Activated naive CD4-positive, alpha-beta T cell treated with anti-CD3 and anti-CD28 coated beads, Interleukin-2, amount 10 ng/mL, durations not matched to agents 7 days and 5 days (primary cell): ENCODE measurements at regions not wholly inside any gene's neighbourhood (a gene's known extent, or its start where the extent isn't known, plus 50 kb on each side); places are given as distances from the start of the nearest gene placed in this dataset.
"Not testable (repeated sequence)": the region's sequence is repeated elsewhere in the genome, so short reads cannot be mapped to it uniquely, and the experiment has no call there.

Experiments used
- CTCF ChIA-PET: fragments of 350-600 bp; sonication (Branson Sonifier 250); formaldehyde crosslinking; loops from one replicate; lab custom pipeline; 2021; ENCODE audit warnings: antibody characterized with exemption; lab: Charles Lee
- DNase-seq: peaks from one replicate; pipeline ENCODE4 v3.0.0-alpha.2; 2020
- H3K27ac Mint-ChIP-seq: one replicate; pipeline ENCODE4 v1.8.0; 2021; ENCODE audit warnings: mild to moderate bottlenecking, moderate library complexity, mixed read lengths
- H3K27me3 Mint-ChIP-seq: one replicate; pipeline ENCODE4 v1.8.0; 2021; ENCODE audit warnings: mild to moderate bottlenecking, mixed read lengths
- H3K36me3 Mint-ChIP-seq: one replicate; pipeline ENCODE4 v1.8.0; 2021; ENCODE audit warnings: mixed read lengths
- H3K4me1 Mint-ChIP-seq: one replicate; pipeline ENCODE4 v1.8.0; 2021; ENCODE audit warnings: mixed read lengths
- H3K4me3 Mint-ChIP-seq: one replicate; pipeline ENCODE4 v1.8.0; 2021; ENCODE audit warnings: mild to moderate bottlenecking, moderate library complexity, mixed read lengths
- H3K9me3 Mint-ChIP-seq: one replicate; pipeline ENCODE4 v1.8.0; 2021; ENCODE audit warnings: mixed read lengths

DNA sequence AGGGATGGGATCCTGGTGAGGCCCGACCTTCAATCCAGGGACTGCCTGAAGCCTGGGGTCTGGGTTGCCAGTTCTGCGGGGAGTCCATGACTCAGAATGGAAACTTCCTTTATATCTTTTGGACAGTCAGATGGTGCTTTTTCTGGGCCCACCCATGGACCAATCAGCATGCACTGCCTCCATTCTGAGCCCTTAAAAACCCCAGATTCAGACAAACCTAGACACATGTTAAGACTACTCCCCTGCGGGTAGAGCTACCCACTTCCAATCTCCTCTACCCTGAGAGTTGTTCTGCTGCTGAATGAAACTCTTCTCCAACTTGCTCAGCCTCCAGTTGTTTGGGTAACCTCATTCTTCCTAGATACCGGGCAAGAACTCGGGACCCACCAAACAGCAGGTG lies 1315.2 kb upstream of the MIR17HG start:
- Mint-ChIP-seq H3K27ac (no peak overlapping the region), H3K9me3 (peaks cover 13% of the 10 kb centered on the region), H3K4me3 (no peak overlapping the region), H3K36me3 (no peaks in the 10 kb centered on the region), H3K4me1 (no peaks in the 10 kb centered on the region), H3K27me3 (no peaks in the 10 kb centered on the region)
- CTCF ChIA-PET = no interaction called here
- DNase-seq = no peak

DNA sequence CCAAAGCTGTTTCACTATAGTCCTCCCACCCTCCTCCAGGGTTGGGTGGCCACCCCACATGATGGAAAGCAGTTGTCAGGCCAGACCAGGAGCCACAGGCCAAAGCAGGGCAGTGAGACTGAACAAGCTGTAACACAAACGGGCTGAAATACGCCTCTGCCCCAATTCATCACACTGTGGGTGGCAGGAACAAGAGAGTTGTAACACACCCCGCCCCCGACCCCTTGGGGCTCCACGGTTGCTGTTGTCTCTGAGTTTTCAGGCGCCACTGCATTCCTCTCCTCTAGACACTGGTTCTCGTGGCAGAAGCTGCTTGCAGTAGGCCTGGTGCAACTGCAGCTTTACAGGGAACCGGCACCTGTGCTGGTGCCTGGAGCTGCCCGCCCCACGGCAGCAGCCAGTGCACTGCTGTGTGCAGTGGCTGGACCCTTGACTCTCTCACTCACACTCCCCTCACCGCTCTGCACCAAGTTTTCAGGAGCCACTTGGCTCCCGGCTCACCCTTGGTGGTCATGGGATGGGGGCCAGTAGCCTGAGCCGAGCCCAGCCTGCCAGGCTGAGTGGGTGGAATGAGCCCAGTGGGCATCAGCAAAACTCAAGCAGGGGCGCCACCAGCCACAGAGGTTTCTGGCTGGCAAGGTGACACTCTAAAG lies 1314.5 kb upstream of the MIR17HG start:
- Mint-ChIP-seq H3K27me3 (no peaks in the 10 kb centered on the region), H3K4me1 (no peaks in the 10 kb centered on the region), H3K36me3 (no peaks in the 10 kb centered on the region), H3K27ac (no peak overlapping the region), H3K9me3 (peaks cover 13% of the 10 kb centered on the region), H3K4me3 (no peak overlapping the region)
- CTCF ChIA-PET = no interaction called here
- no peak for DNase-seq

DNA sequence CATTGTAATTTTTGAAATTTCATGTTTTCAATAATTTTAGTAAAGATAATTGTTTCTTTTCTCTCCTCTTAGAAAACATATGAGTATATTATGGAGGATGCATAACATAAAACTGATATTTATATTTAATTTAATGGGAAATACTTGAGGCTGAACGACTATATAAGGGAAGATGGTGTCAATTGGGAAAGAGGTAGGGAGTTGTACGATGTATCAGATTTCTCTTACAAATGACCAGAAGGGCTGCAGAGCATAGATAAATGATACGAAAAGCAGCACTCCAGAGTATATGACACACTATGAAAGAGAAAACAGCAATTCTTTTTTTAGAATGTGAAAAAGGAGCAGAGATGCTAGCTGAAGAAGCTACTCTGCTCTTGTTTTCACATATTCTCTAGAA lies 1308.0 kb upstream of the MIR17HG start:
- no peak for DNase-seq
- Mint-ChIP-seq H3K36me3 (no peaks in the 10 kb centered on the region), H3K4me1 (no peaks in the 10 kb centered on the region), H3K4me3 (no peak overlapping the region), H3K9me3 (peaks cover 8% of the 10 kb centered on the region), H3K27ac (no peak overlapping the region), H3K27me3 (no peaks in the 10 kb centered on the region)
- CTCF ChIA-PET = no interaction called here

DNA sequence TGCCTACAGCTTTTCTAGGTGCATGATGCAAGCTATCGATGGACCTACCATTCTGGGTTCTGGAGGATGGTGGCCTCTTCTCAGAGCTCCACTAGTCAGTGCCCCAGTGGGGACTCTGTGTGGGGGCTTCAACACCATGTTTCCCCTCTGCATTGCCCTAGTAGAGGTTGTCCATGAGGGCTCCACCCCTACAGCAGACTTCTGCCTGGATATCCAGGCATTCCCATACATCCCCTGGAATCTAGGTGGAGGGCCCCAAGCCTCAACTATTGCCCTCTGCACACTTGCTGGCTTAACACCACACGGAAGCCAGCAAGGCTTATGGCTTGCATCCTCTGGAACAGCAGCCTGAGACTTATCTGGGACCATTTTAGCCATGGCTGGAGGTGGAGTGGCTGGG lies 1299.9 kb upstream of the MIR17HG start:
- Mint-ChIP-seq H3K9me3 (peaks cover 28% of the 10 kb centered on the region), H3K27ac (no peak overlapping the region), H3K4me1 (no peaks in the 10 kb centered on the region), H3K4me3 (no peak overlapping the region), H3K36me3 (no peaks in the 10 kb centered on the region), H3K27me3 (no peaks in the 10 kb centered on the region)
- DNase-seq = no peak
- CTCF ChIA-PET = no interaction called here

DNA sequence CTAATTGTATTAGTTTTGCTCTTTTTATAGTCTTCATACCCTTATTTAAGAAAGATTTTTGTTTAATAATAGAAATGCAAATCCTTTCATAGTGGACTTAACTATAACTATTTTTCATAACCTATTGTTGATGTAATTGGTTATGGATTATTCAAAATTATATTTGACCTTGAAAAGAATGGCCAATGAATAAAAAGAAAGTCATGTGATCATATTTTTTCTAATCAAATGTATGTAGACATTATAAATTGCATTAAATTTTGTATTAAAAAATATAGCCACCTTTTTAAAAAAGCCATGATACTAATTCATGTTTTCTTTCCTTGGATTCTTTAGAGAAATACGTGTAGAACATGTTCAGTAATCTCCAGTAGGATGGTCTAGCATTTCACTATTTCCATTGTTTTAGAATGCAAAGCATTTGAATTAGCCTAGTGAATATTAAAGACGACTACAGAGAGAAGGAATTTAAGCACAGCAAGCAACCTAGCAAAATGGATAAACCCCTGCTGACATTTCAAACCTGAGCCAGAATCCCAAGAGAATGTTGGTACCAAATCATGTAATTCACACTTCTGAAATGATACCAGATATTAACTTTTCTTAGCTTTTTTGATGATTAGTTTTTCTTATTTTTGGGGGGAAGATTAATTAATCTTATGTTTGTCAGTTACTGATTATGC lies 1297.4 kb upstream of the MIR17HG start:
- H3K27ac Mint-ChIP-seq = no peak overlapping the region
- no peak for DNase-seq
- H3K4me1 Mint-ChIP-seq = no peaks in the 10 kb centered on the region
- H3K9me3 Mint-ChIP-seq = peaks cover 20% of the 10 kb centered on the region
- H3K27me3 Mint-ChIP-seq = no peaks in the 10 kb centered on the region
- H3K4me3 Mint-ChIP-seq = no peak overlapping the region
- no peaks in the 10 kb centered on the region for H3K36me3 Mint-ChIP-seq
- CTCF ChIA-PET = no interaction called here

DNA sequence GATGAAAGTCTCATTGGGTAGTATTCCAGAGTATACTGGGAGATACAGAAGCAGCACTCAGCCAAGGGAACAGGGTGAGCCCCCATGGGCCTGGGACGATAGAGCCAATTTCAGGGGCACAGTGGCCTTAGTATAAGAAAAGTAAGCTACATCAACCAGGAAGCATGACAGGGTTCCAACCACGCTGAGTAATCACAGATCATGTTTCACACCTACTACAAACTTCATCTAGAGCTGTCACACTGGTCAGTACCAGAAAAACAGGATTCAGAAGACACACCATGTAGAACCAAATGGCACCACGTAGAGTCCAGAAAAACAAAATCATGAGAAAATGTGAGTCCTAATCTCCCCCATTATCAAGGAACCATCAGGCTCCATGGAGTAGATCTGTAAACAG lies 1292.4 kb upstream of the MIR17HG start:
- H3K27ac Mint-ChIP-seq = no peak overlapping the region
- H3K36me3 Mint-ChIP-seq = no peaks in the 10 kb centered on the region
- H3K9me3 Mint-ChIP-seq = peaks cover 5% of the 10 kb centered on the region
- CTCF ChIA-PET = no interaction called here
- DNase-seq = no peak
- H3K27me3 Mint-ChIP-seq = no peaks in the 10 kb centered on the region
- H3K4me3 Mint-ChIP-seq = no peak overlapping the region
- no peaks in the 10 kb centered on the region for H3K4me1 Mint-ChIP-seq

DNA sequence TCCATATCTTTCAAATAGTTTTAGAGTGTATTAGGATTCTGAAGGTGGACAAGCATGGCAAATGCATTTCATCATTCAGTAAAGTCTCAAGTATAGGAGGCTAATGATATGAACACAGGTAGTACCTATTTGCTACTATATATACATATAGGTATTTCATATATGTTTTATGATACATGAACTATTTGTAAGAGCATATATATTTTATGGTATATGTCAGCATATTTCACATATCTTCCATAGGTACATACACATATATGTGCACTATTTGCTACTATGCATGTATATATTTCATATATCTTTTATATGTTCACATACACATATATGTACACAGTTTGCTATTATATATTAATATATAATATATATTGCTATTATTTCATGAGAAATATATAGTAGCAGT lies 1291.7 kb upstream of the MIR17HG start:
- peaks cover 2% of the 10 kb centered on the region for H3K9me3 Mint-ChIP-seq
- no peak overlapping the region for H3K27ac Mint-ChIP-seq

DNA sequence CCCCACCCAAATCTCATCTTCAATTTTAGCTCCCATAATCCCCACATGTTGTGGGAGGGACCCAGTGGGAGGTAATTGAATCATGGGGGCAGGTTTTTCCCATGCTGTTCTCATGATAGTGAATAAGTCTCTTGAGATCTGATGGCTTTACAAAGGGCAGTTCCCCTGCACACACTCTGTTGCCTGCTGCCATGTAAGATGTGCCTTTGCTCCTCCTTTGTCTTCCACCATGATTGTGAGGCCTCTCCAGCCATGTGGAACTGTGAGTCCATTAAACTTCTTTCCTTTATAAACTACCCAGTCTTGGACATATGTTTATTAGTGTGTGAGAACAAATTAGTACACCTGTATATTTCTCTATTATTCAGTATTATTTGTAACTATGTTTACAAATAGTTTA lies 1283.3 kb upstream of the MIR17HG start:
- H3K36me3 Mint-ChIP-seq, H3K4me1 Mint-ChIP-seq, H3K9me3 Mint-ChIP-seq, H3K4me3 Mint-ChIP-seq, CTCF ChIA-PET, DNase-seq, H3K27me3 Mint-ChIP-seq, H3K27ac Mint-ChIP-seq: not testable (repeated sequence)

More for the DNA sequence above, 1291.7 kb upstream of the MIR17HG start:
- Mint-ChIP-seq H3K4me1 (no peaks in the 10 kb centered on the region), H3K4me3 (no peak overlapping the region), H3K36me3 (no peaks in the 10 kb centered on the region), H3K27me3 (no peaks in the 10 kb centered on the region)
- CTCF ChIA-PET = no interaction called here
- DNase-seq = no peak

DNA sequence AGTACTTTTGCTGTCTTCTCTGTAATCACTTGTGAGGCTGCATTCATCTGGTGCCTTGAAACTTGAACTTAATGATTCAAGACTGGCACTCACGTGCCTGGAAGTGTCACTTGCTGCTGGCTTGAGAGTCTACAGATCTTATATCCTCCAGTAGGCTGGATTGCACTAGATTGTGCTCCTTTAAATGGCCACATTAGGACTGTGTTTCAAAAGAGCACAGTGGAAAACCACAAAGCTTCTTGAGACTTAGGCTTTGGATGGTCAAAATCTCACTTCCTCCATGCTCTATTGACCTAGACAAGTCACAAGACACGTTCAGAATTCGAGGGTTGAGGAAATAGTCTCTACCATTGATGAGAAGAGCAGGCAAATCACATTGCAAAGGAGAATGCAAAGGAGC lies 1278.8 kb upstream of the MIR17HG start:
- no peaks in the 10 kb centered on the region for H3K27me3 Mint-ChIP-seq
- no peak overlapping the region for H3K27ac Mint-ChIP-seq
- peaks cover 10% of the 10 kb centered on the region for H3K9me3 Mint-ChIP-seq
- H3K4me1 Mint-ChIP-seq = no peaks in the 10 kb centered on the region
- CTCF ChIA-PET = no interaction called here
- H3K4me3 Mint-ChIP-seq = no peak overlapping the region
- DNase-seq = no peak
- H3K36me3 Mint-ChIP-seq = no peaks in the 10 kb centered on the region

DNA sequence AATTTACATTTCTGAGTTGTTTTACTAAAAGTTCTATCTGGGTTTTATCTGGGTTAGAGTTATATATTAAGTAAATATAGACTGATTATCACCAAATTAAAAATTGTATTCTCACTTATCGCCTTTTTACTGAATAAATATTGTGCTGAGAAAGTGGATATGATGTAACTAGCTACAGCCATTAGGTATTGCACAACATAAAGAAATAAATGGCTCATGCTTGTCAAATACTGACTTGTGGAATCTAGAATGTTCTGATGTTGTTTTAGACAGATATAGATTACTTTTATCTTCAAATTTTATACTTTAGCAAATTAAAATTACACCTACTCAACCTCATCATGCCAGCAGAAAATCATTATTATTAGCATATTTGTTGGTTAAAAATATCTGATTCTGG lies 1277.1 kb upstream of the MIR17HG start:
- DNase-seq = no peak
- no peaks in the 10 kb centered on the region for H3K27me3 Mint-ChIP-seq
- H3K27ac Mint-ChIP-seq = no peak overlapping the region
- H3K9me3 Mint-ChIP-seq = peaks cover 10% of the 10 kb centered on the region
- no peaks in the 10 kb centered on the region for H3K36me3 Mint-ChIP-seq
- CTCF ChIA-PET = no interaction called here
- H3K4me1 Mint-ChIP-seq = no peaks in the 10 kb centered on the region
- H3K4me3 Mint-ChIP-seq = no peak overlapping the region

DNA sequence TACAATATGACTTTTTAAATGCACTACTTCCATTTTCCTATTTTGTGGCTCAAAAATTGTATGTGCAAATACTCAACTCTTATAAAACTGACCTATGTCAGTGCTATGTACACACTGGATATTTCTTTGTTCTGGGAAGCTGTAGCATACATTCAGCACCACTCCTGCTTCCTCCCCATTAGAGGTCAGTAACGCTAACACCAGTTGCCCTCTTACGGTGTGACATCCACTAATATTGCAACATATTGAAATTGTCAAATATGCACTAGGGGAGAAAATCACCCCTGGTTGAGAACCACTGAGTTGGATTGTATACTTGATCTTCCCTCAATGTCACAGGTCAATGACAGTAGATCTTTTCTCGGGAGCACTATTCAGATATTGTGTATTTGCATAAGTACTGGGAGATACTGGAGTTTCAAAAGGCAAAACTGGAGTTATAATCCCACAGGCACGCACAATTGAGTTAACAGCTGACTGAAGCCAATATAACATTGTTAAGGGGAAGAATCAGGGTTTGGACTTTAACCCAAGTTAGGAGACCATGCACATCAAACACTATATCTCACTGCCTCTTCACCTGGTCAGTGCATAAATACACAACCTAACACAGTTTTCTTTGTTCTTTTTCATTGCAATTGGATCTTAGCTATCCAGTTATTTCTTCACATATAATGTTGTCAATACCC lies 1276.5 kb upstream of the MIR17HG start:
- H3K27me3 Mint-ChIP-seq = no peaks in the 10 kb centered on the region
- H3K9me3 Mint-ChIP-seq = peaks cover 8% of the 10 kb centered on the region
- H3K4me1 Mint-ChIP-seq = no peaks in the 10 kb centered on the region
- H3K27ac Mint-ChIP-seq = no peak overlapping the region
- no peak for DNase-seq
- CTCF ChIA-PET = no interaction called here
- H3K36me3 Mint-ChIP-seq = no peaks in the 10 kb centered on the region
- H3K4me3 Mint-ChIP-seq = no peak overlapping the region

DNA sequence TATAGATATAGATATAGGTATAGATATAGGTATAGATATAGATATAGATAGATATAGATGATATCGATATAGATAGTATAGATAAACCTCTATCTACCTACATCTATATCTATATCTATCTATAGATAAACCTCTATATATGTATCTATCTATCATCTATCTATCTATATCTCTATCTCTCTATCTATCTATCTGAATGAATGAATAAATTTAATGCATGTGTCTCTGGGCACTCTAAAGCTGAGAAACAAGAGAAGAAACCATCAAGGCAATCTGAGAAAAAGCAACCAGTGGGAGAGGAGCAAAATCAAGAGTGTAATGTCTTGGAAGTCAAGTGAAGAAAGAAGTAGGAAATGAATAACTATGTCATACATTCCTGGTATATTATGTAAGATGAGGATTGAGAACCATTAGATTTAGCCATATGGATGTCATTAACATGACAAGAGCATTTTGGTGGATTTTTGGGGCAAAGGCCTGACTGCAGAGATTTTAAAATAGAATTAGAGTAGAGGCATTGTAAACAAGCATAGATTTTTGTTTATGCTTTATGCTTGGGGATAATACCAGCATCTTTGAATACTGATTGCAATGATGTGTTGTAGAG lies 1262.7 kb upstream of the MIR17HG start:
- no peak overlapping the region for H3K27ac Mint-ChIP-seq
- no peaks in the 10 kb centered on the region for H3K4me1 Mint-ChIP-seq
- peaks cover 8% of the 10 kb centered on the region for H3K9me3 Mint-ChIP-seq
- H3K27me3 Mint-ChIP-seq = no peaks in the 10 kb centered on the region
- CTCF ChIA-PET = no interaction called here
- H3K36me3 Mint-ChIP-seq = no peaks in the 10 kb centered on the region
- DNase-seq = no peak
- no peak overlapping the region for H3K4me3 Mint-ChIP-seq

DNA sequence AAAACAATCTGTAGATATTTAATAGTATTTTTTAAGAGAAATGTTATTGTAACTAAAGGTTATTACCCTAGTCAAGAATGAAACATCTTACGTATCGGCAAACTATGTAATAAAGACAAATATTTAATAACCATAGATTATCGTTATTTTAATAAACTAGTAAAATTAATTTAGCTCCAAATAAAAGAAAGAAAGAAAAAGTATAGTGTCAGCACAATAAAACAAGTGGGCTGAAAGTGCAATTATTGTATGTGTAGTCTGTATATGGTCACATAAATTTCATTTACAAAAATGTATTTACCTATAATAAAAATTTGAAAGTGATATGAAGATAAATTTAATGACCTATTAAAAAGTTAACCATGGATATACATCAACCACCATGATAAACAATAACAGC lies 1258.4 kb upstream of the MIR17HG start:
- H3K27me3 Mint-ChIP-seq = no peaks in the 10 kb centered on the region
- H3K27ac Mint-ChIP-seq = no peak overlapping the region
- CTCF ChIA-PET = no interaction called here
- no peak for DNase-seq
- H3K9me3 Mint-ChIP-seq = peaks cover 14% of the 10 kb centered on the region
- no peak overlapping the region for H3K4me3 Mint-ChIP-seq
- no peaks in the 10 kb centered on the region for H3K36me3 Mint-ChIP-seq
- no peaks in the 10 kb centered on the region for H3K4me1 Mint-ChIP-seq

DNA sequence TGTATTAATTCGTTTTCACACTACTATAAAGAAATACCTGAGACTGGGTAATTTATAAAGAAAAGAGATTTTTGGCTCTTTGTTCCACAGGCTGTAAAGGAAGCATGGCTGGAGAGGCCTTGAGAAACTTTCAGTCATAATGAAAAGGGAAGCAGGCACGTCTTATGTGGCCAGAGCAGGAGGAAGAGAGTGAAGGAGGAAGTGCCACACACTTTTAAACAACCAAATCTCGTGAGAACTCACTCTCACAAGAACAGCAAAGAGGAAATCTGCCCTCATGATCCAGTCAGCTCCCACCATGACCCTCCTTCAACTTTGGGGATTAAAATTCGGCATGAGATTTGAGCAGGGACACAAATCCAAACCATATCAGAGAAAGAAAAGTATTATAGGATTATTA lies 1255.9 kb upstream of the MIR17HG start:
- H3K4me1 Mint-ChIP-seq = no peaks in the 10 kb centered on the region
- CTCF ChIA-PET = no interaction called here
- no peaks in the 10 kb centered on the region for H3K36me3 Mint-ChIP-seq
- no peak overlapping the region for H3K4me3 Mint-ChIP-seq
- H3K9me3 Mint-ChIP-seq = peaks cover 14% of the 10 kb centered on the region
- DNase-seq = no peak
- H3K27ac Mint-ChIP-seq = no peak overlapping the region
- no peaks in the 10 kb centered on the region for H3K27me3 Mint-ChIP-seq

DNA sequence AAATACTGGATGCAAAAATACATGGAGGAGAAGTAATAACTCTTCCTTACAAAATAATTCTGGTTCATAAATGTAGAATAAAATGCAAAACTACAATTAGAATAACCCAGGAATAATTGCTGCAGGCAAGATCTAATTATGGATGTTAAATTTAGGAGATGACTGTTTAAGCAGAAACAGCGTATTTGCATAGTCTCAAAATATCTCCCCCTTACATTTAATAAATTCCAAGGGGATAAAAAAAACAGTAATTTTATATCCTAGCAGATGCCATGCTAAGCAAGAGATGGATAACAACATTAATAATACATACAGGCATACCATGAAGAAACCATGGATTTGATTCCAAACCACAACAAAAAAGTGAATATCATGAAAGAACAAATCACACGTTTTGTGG lies 1253.1 kb upstream of the MIR17HG start:
- Mint-ChIP-seq H3K4me1 (no peaks in the 10 kb centered on the region), H3K4me3 (no peak overlapping the region)
- CTCF ChIA-PET = no interaction called here

More for the DNA sequence above, 1253.1 kb upstream of the MIR17HG start:
- Mint-ChIP-seq H3K27ac (no peak overlapping the region), H3K36me3 (no peaks in the 10 kb centered on the region), H3K27me3 (no peaks in the 10 kb centered on the region), H3K9me3 (peaks cover 10% of the 10 kb centered on the region)
- DNase-seq = no peak
